ENCODE measurements at regions not wholly inside any gene's neighbourhood (a gene's known extent, or its start where the extent isn't known, plus 50 kb on each side); places are given as distances from the start of the nearest gene placed in this dataset.
A peak's percentile ranks its signal among the peaks of the same experiment; 100 is the strongest.

- Mint-ChIP-seq H3K4me1 (peaks cover 4% of the 10 kb centered on the region), H3K27me3 (peaks cover 17% of the 10 kb centered on the region), H3K36me3 (no peaks in the 10 kb centered on the region), H3K4me3 (no peak overlapping the region), H3K9me3 (no peaks in the 10 kb centered on the region), H3K27ac (no peak overlapping the region)
- POLR2A ChIA-PET = no interaction called here
- DNase-seq (no peak), ATAC-seq (ENCODE audit: low read depth) (no peak)
Measured at GRCh38 chr5:133685402-133686018, 73.2 kb upstream of the FSTL4 start.

- H3K4me1 Mint-ChIP-seq = peaks cover 4% of the 10 kb centered on the region
- no peak overlapping the region for H3K4me3 Mint-ChIP-seq
- no peak for ATAC-seq (ENCODE audit: low read depth)
- POLR2A ChIA-PET = no interaction called here
- DNase-seq = no peak
- no peak overlapping the region for H3K27ac Mint-ChIP-seq
- H3K27me3 Mint-ChIP-seq = peaks cover 11% of the 10 kb centered on the region
- H3K9me3 Mint-ChIP-seq = no peaks in the 10 kb centered on the region
- no peaks in the 10 kb centered on the region for H3K36me3 Mint-ChIP-seq
Measured at GRCh38 chr5:133683646-133684596, 71.6 kb upstream of the FSTL4 start.

- Mint-ChIP-seq H3K4me3 (no peak overlapping the region), H3K4me1 (peaks cover 4% of the 10 kb centered on the region), H3K36me3 (no peaks in the 10 kb centered on the region), H3K27ac (no peak overlapping the region), H3K27me3 (peaks cover 11% of the 10 kb centered on the region), H3K9me3 (no peaks in the 10 kb centered on the region)
- no peak for DNase-seq
- POLR2A ChIA-PET = no interaction called here
- ATAC-seq (ENCODE audit: low read depth) = no peak
Measured at GRCh38 chr5:133682451-133682850, 70.1 kb upstream of the FSTL4 start.

- POLR2A ChIA-PET = interaction anchor here (0.7 kb wide), 1 partner anchor 109 kb away, joined by 3 read pairs; no protein-coding TSS in a partner anchor
- H3K27ac Mint-ChIP-seq = no peak overlapping the region
- no peaks in the 10 kb centered on the region for H3K36me3 Mint-ChIP-seq
- H3K27me3 Mint-ChIP-seq = peaks cover 7% of the 10 kb centered on the region
- no peak overlapping the region for H3K4me3 Mint-ChIP-seq
- H3K4me1 Mint-ChIP-seq = peaks cover 4% of the 10 kb centered on the region
- ATAC-seq (ENCODE audit: low read depth) = peak; percentile 45
- DNase-seq = no peak
- no peaks in the 10 kb centered on the region for H3K9me3 Mint-ChIP-seq
Measured at GRCh38 chr5:133681896-133682295, 69.6 kb upstream of the FSTL4 start.

- Mint-ChIP-seq H3K27ac (no peak overlapping the region), H3K4me1 (peaks cover 4% of the 10 kb centered on the region), H3K27me3 (peaks cover 4% of the 10 kb centered on the region), H3K9me3 (no peaks in the 10 kb centered on the region), H3K4me3 (no peak overlapping the region), H3K36me3 (no peaks in the 10 kb centered on the region)
- ATAC-seq (ENCODE audit: low read depth) = no peak
- POLR2A ChIA-PET = interaction anchor here (0.7 kb wide), 1 partner anchor 110 kb away, joined by 3 read pairs; no protein-coding TSS in a partner anchor
- no peak for DNase-seq
Measured at GRCh38 chr5:133680830-133681565, 68.7 kb upstream of the FSTL4 start.

- H3K36me3 Mint-ChIP-seq = no peaks in the 10 kb centered on the region
- no peak overlapping the region for H3K4me3 Mint-ChIP-seq
- peaks cover 4% of the 10 kb centered on the region for H3K4me1 Mint-ChIP-seq
- ATAC-seq (ENCODE audit: low read depth) (no peak), DNase-seq (no peak)
- peaks cover 2% of the 10 kb centered on the region for H3K27me3 Mint-ChIP-seq
- POLR2A ChIA-PET = no interaction called here
- no peaks in the 10 kb centered on the region for H3K9me3 Mint-ChIP-seq
- H3K27ac Mint-ChIP-seq = no peak overlapping the region
Measured at GRCh38 chr5:133679534-133679933, 67.2 kb upstream of the FSTL4 start.

- no peak for DNase-seq
- Mint-ChIP-seq H3K9me3 (no peaks in the 10 kb centered on the region), H3K27ac (no peak overlapping the region), H3K4me3 (no peak overlapping the region), H3K27me3 (peaks cover 11% of the 10 kb centered on the region), H3K36me3 (no peaks in the 10 kb centered on the region), H3K4me1 (no peaks in the 10 kb centered on the region)
- POLR2A ChIA-PET = no interaction called here
- no peak for ATAC-seq (ENCODE audit: low read depth)
Measured at GRCh38 chr5:133675376-133676154, 63.2 kb upstream of the FSTL4 start.

GRCh38 chr5:133670336-133670735 is 58.0 kb upstream of the FSTL4 start:
- POLR2A ChIA-PET = no interaction called here
- no peak for ATAC-seq (ENCODE audit: low read depth)
- peaks cover 11% of the 10 kb centered on the region for H3K27me3 Mint-ChIP-seq

GRCh38 chr5:133669472-133669871 is 57.1 kb upstream of the FSTL4 start:
- POLR2A ChIA-PET = no interaction called here
- no peaks in the 10 kb centered on the region for H3K36me3 Mint-ChIP-seq

More at GRCh38 chr5:133670336-133670735, 58.0 kb upstream of the FSTL4 start:
- Mint-ChIP-seq H3K27ac (no peak overlapping the region), H3K9me3 (no peaks in the 10 kb centered on the region), H3K4me3 (no peak overlapping the region), H3K36me3 (no peaks in the 10 kb centered on the region), H3K4me1 (no peaks in the 10 kb centered on the region)
- DNase-seq = no peak

GRCh38 chr5:133668458-133668857 is 56.1 kb upstream of the FSTL4 start:
- H3K36me3 Mint-ChIP-seq = no peaks in the 10 kb centered on the region
- peaks cover 12% of the 10 kb centered on the region for H3K27me3 Mint-ChIP-seq
- no peak for ATAC-seq (ENCODE audit: low read depth)
- H3K4me3 Mint-ChIP-seq = no peak overlapping the region
- POLR2A ChIA-PET = no interaction called here
- H3K9me3 Mint-ChIP-seq = no peaks in the 10 kb centered on the region
- DNase-seq = no peak
- no peaks in the 10 kb centered on the region for H3K4me1 Mint-ChIP-seq
- no peak overlapping the region for H3K27ac Mint-ChIP-seq

More at GRCh38 chr5:133669472-133669871, 57.1 kb upstream of the FSTL4 start:
- ATAC-seq (ENCODE audit: low read depth) (no peak), DNase-seq (no peak)
- no peaks in the 10 kb centered on the region for H3K9me3 Mint-ChIP-seq
- peaks cover 12% of the 10 kb centered on the region for H3K27me3 Mint-ChIP-seq
- H3K4me3 Mint-ChIP-seq = no peak overlapping the region
- H3K27ac Mint-ChIP-seq = no peak overlapping the region
- H3K4me1 Mint-ChIP-seq = no peaks in the 10 kb centered on the region

GRCh38 chr5:133667217-133667616 is 54.9 kb upstream of the FSTL4 start:
- DNase-seq (no peak), ATAC-seq (ENCODE audit: low read depth) (no peak)
- no peak overlapping the region for H3K4me3 Mint-ChIP-seq
- no peak overlapping the region for H3K27ac Mint-ChIP-seq
- no peaks in the 10 kb centered on the region for H3K9me3 Mint-ChIP-seq
- no peaks in the 10 kb centered on the region for H3K4me1 Mint-ChIP-seq
- H3K36me3 Mint-ChIP-seq = no peaks in the 10 kb centered on the region
- peaks cover 8% of the 10 kb centered on the region for H3K27me3 Mint-ChIP-seq
- POLR2A ChIA-PET = no interaction called here

GRCh38 chr5:133665571-133665970 is 53.2 kb upstream of the FSTL4 start:
- H3K4me1 Mint-ChIP-seq = no peaks in the 10 kb centered on the region
- no peak overlapping the region for H3K4me3 Mint-ChIP-seq
- peaks cover 8% of the 10 kb centered on the region for H3K27me3 Mint-ChIP-seq
- ATAC-seq (ENCODE audit: low read depth) (no peak), DNase-seq (no peak)
- no peaks in the 10 kb centered on the region for H3K9me3 Mint-ChIP-seq
- no peaks in the 10 kb centered on the region for H3K36me3 Mint-ChIP-seq
- POLR2A ChIA-PET = no interaction called here
- no peak overlapping the region for H3K27ac Mint-ChIP-seq

GRCh38 chr5:133664422-133664821 is 52.1 kb upstream of the FSTL4 start:
- ATAC-seq (ENCODE audit: low read depth) = no peak
- no peak for DNase-seq
- no peaks in the 10 kb centered on the region for H3K36me3 Mint-ChIP-seq
- H3K4me3 Mint-ChIP-seq = no peak overlapping the region
- peaks cover 13% of the 10 kb centered on the region for H3K27me3 Mint-ChIP-seq
- H3K9me3 Mint-ChIP-seq = no peaks in the 10 kb centered on the region
- no peaks in the 10 kb centered on the region for H3K4me1 Mint-ChIP-seq
- POLR2A ChIA-PET = no interaction called here
- H3K27ac Mint-ChIP-seq = no peak overlapping the region

Data from activated naive CD8-positive, alpha-beta T cell treated with anti-CD3 and anti-CD28 coated beads, Interleukin-2, amount 10 ng/mL, durations not matched to agents 7 days and 5 days (primary cell).